Neural cell (in vitro differentiated cells): ENCODE measurements at regions not wholly inside any gene's neighbourhood (a gene's known extent, or its start where the extent isn't known, plus 50 kb on each side); places are given as distances from the start of the nearest gene placed in this dataset.

Experiments used
- H2AFZ ChIP-seq: fragments of 200-600, 300-800 bp; sonication (generic), shearing (Covaris generic); 2 replicates; pipeline ENCODE4 v1.6.0; 2014; ENCODE audit warnings: low read depth, mild to moderate bottlenecking, antibody characterized with exemption, low read length, moderate library complexity
- H3F3A ChIP-seq: fragments of 200-600 bp; shearing (Covaris generic); 2 replicates; pipeline ENCODE4 v1.6.1; 2016; ENCODE audit warnings: mild to moderate bottlenecking, moderate library complexity, mixed read lengths, antibody characterized with exemption, low read length; ENCODE audit not compliant: insufficient read depth, poor library complexity, severe bottlenecking
- H3K27ac ChIP-seq: fragments of 200-600, 300-800 bp; sonication (generic), shearing (Covaris generic); 2 replicates; pipeline ENCODE4 v1.5.1; 2014; ENCODE audit warnings: mild to moderate bottlenecking, low read length, moderate library complexity
- H3K27me3 ChIP-seq: fragments of 300-800, 200-600 bp; sonication (generic), shearing (Covaris generic); 2 replicates; pipeline ENCODE4 v1.6.0; 2014; ENCODE audit warnings: mild to moderate bottlenecking, low read depth, low read length, moderate library complexity; ENCODE audit not compliant: insufficient read depth
- H3K36me3 ChIP-seq: fragments of 300-800, 200-600 bp; sonication (generic), shearing (Covaris generic); 2 replicates; pipeline ENCODE4 v1.5.1; 2014; ENCODE audit warnings: mild to moderate bottlenecking, antibody characterized with exemption, low read length, moderate library complexity; ENCODE audit not compliant: insufficient read depth
- H3K4me2 ChIP-seq: fragments of 300-800, 200-600 bp; sonication (generic), shearing (Covaris generic); 2 replicates; pipeline ENCODE4 v1.6.0; 2014; ENCODE audit warnings: mild to moderate bottlenecking, low read length
- H3K4me3 ChIP-seq: fragments of 300-800, 200-600 bp; sonication (generic), shearing (Covaris generic); 2 replicates; pipeline ENCODE4 v1.5.1; 2014; ENCODE audit warnings: mild to moderate bottlenecking, low read length, moderate library complexity
- H3K79me2 ChIP-seq: fragments of 200-600 bp; shearing (Covaris generic); replicated peaks from 2 replicates; pipeline ENCODE4 v1.6.0; 2014; ENCODE audit warnings: mild to moderate bottlenecking, low read length, moderate library complexity; ENCODE audit not compliant: insufficient read depth
- H3K9ac ChIP-seq: fragments of 300-800, 200-600 bp; sonication (generic), shearing (Covaris generic); 2 replicates; pipeline ENCODE4 v1.6.1; 2016; ENCODE audit warnings: mild to moderate bottlenecking, low read length, mixed read lengths
- H3K9me2 ChIP-seq: fragments of 200-600 bp; shearing (Covaris generic); 2 replicates; pipeline ENCODE4 v1.6.1; 2016; ENCODE audit warnings: mild to moderate bottlenecking, low read length, mixed read lengths; ENCODE audit not compliant: insufficient read depth
- H3K9me3 ChIP-seq: fragments of 200-600, 300-800 bp; sonication (generic), shearing (Covaris generic); 2 replicates; pipeline ENCODE4 v1.6.1; 2016; ENCODE audit warnings: mild to moderate bottlenecking, mixed run types, low read length, moderate library complexity, mixed read lengths
- H4K20me1 ChIP-seq: fragments of 200-600 bp; shearing (Covaris generic); 2 replicates; pipeline ENCODE4 v1.6.1; 2016; ENCODE audit warnings: mild to moderate bottlenecking, mixed run types; ENCODE audit not compliant: insufficient read depth
- CTCF ChIP-seq: fragments of 450-650 bp; IDR thresholded peaks from 2 replicates; pipeline ENCODE4 v1.5.1; 2014; ENCODE audit warnings: antibody characterized with exemption, mild to moderate bottlenecking, moderate library complexity; ENCODE audit not compliant: poor library complexity, severe bottlenecking
- EZH2 ChIP-seq: fragments of 200-600, 300-800 bp; shearing (Covaris generic), sonication (generic); IDR thresholded peaks from 2 replicates; pipeline ENCODE4 v1.6.1; 2014; ENCODE audit warnings: antibody characterized with exemption, low read length, borderline replicate concordance, mild to moderate bottlenecking; ENCODE audit not compliant: insufficient read depth, poor library complexity, severe bottlenecking
- MXI1 ChIP-seq: fragments of 450-650 bp; conservative IDR thresholded peaks from 2 replicates; pipeline ENCODE4 v1.6.1; 2014; ENCODE audit warnings: antibody characterized with exemption, mild to moderate bottlenecking; ENCODE audit not compliant: poor library complexity, severe bottlenecking
- POLR2AphosphoS5 ChIP-seq: IDR thresholded peaks from 2 replicates; pipeline ENCODE4 v1.6.1; 2012
- RAD21 ChIP-seq: fragments of 450-650 bp; conservative IDR thresholded peaks from 2 replicates; pipeline ENCODE4 v1.6.1; 2014; ENCODE audit warnings: antibody characterized with exemption, mild to moderate bottlenecking, moderate library complexity
- REST ChIP-seq: IDR thresholded peaks from 2 replicates; pipeline ENCODE4 v1.6.1; 2012; ENCODE audit warnings: borderline replicate concordance
- SMC3 ChIP-seq: fragments of 450-650 bp; conservative IDR thresholded peaks from 2 replicates; pipeline ENCODE4 v1.6.1; 2014; ENCODE audit warnings: antibody characterized with exemption, mild to moderate bottlenecking, moderate library complexity; ENCODE audit not compliant: poor library complexity
- TAF1 ChIP-seq: IDR thresholded peaks from 2 replicates; pipeline ENCODE4 v1.6.1; 2012; ENCODE audit warnings: low read depth

- Histone ChIP-seq H3F3A (no peaks in the 10 kb centered on the region), H3K4me3 (no peak overlapping the region), H3K36me3 (no peaks in the 10 kb centered on the region), H4K20me1 (no peaks in the 10 kb centered on the region), H2AFZ (no peak overlapping the region), H3K27ac (no peak overlapping the region), H3K4me2 (no peak overlapping the region), H3K27me3 (no peaks in the 10 kb centered on the region), H3K79me2 (no peaks in the 10 kb centered on the region), H3K9me2 (no peaks in the 10 kb centered on the region), H3K9me3 (no peaks in the 10 kb centered on the region), H3K9ac (no peak overlapping the region)
- TF ChIP-seq TAF1 (no peak), CTCF (no peak), EZH2 (no peak), RAD21 (no peak)
Observed at GRCh38 chr6:90450268-90450953, 136.5 kb downstream of the MAP3K7 start.

GRCh38 chr6:90449311-90449710 lies 137.6 kb downstream of the MAP3K7 start:
- H3F3A ChIP-seq = no peaks in the 10 kb centered on the region
- H2AFZ ChIP-seq = no peak overlapping the region
- no peak for TF ChIP-seq SMC3
- no peak for TF ChIP-seq REST
- TF ChIP-seq MXI1 = no peak
- no peak for TF ChIP-seq POLR2AphosphoS5
- TF ChIP-seq TAF1 = no peak
- TF ChIP-seq EZH2 = no peak
- TF ChIP-seq CTCF = no peak
- no peak for TF ChIP-seq RAD21
- no peak overlapping the region for H3K4me3 ChIP-seq
- no peak overlapping the region for H3K9ac ChIP-seq
- H3K27me3 ChIP-seq = no peaks in the 10 kb centered on the region
- H3K4me2 ChIP-seq = no peak overlapping the region
- H3K9me2 ChIP-seq = no peaks in the 10 kb centered on the region
- no peaks in the 10 kb centered on the region for H3K36me3 ChIP-seq
- H3K79me2 ChIP-seq = no peaks in the 10 kb centered on the region
- no peaks in the 10 kb centered on the region for H4K20me1 ChIP-seq
- H3K27ac ChIP-seq = no peak overlapping the region
- H3K9me3 ChIP-seq = no peaks in the 10 kb centered on the region
